WERI-Rb-1 (cell line): ENCODE measurements at regions not wholly inside any gene's neighbourhood (a gene's known extent, or its start where the extent isn't known, plus 50 kb on each side); places are given as distances from the start of the nearest gene placed in this dataset.

Experiments
- DNase-seq: peaks from one replicate; pipeline ENCODE4 v3.0.0-alpha.2; 2020
- H3K27ac ChIP-seq: fragments of 250-450 bp; sonication (Bioruptor Pico); 2 replicates; pipeline ENCODE4 v1.5.1; 2020; ENCODE audit warnings: mild to moderate bottlenecking, moderate library complexity
- H3K27me3 ChIP-seq: fragments of 250-450 bp; sonication (Bioruptor Pico); 2 replicates; pipeline ENCODE4 v1.5.1; 2021; ENCODE audit warnings: mild to moderate bottlenecking, low read depth, moderate library complexity; ENCODE audit not compliant: insufficient read depth, severe bottlenecking
- H3K36me3 ChIP-seq: fragments of 250-450 bp; sonication (Bioruptor Pico); 2 replicates; pipeline ENCODE4 v1.5.1; 2020; ENCODE audit warnings: mild to moderate bottlenecking, moderate library complexity
- H3K4me3 ChIP-seq: 2 replicates; pipeline ENCODE4 v1.5.1; 2011; ENCODE audit warnings: low read depth, mild to moderate bottlenecking, control low read depth, low read length
- H3K9me3 ChIP-seq: fragments of 250-450 bp; sonication (Bioruptor Pico); 2 replicates; pipeline ENCODE4 v1.5.1; 2021; ENCODE audit warnings: mild to moderate bottlenecking, moderate library complexity; ENCODE audit not compliant: severe bottlenecking
- CTCF ChIP-seq: IDR thresholded peaks from 2 replicates; pipeline ENCODE4 v1.5.1; 2011; ENCODE audit warnings: low read depth, mild to moderate bottlenecking, control low read depth, inconsistent platforms, low read length

GRCh38 chr5:107063511-107063910 is 607.2 kb downstream of the EFNA5 start:
- H3K4me3 ChIP-seq: no peak overlapping the region
- no peak for DNase-seq
- no peaks in the 10 kb centered on the region for H3K27me3 ChIP-seq
- no peaks in the 10 kb centered on the region for H3K9me3 ChIP-seq
- TF ChIP-seq CTCF: no peak
- no peaks in the 10 kb centered on the region for H3K36me3 ChIP-seq
- H3K27ac ChIP-seq: no peak overlapping the region

GRCh38 chr5:107058803-107059202 is 611.9 kb downstream of the EFNA5 start:
- no peaks in the 10 kb centered on the region for H3K36me3 ChIP-seq
- no peaks in the 10 kb centered on the region for H3K27me3 ChIP-seq
- no peaks in the 10 kb centered on the region for H3K9me3 ChIP-seq
- no peak for DNase-seq
- no peak for TF ChIP-seq CTCF
- H3K4me3 ChIP-seq: no peak overlapping the region
- no peak overlapping the region for H3K27ac ChIP-seq

GRCh38 chr5:107058235-107058634 is 612.5 kb downstream of the EFNA5 start:
- H3K9me3 ChIP-seq: no peaks in the 10 kb centered on the region

GRCh38 chr5:107056278-107056677 is 614.5 kb downstream of the EFNA5 start:
- no peak for DNase-seq
- Histone ChIP-seq H3K27me3 (no peaks in the 10 kb centered on the region), H3K4me3 (no peak overlapping the region), H3K27ac (no peak overlapping the region), H3K9me3 (no peaks in the 10 kb centered on the region), H3K36me3 (no peaks in the 10 kb centered on the region)
- no peak for TF ChIP-seq CTCF

More at GRCh38 chr5:107058235-107058634, 612.5 kb downstream of the EFNA5 start:
- H3K27me3 ChIP-seq: no peaks in the 10 kb centered on the region
- H3K4me3 ChIP-seq: no peak overlapping the region
- DNase-seq: no peak
- TF ChIP-seq CTCF: no peak
- no peak overlapping the region for H3K27ac ChIP-seq
- no peaks in the 10 kb centered on the region for H3K36me3 ChIP-seq

GRCh38 chr5:107047048-107047447 is 623.7 kb downstream of the EFNA5 start:
- TF ChIP-seq CTCF: no peak
- no peak for DNase-seq
- H3K27ac ChIP-seq: no peak overlapping the region

GRCh38 chr5:107043665-107044064 is 627.1 kb downstream of the EFNA5 start:
- Histone ChIP-seq H3K4me3 (no peak overlapping the region), H3K9me3 (no peaks in the 10 kb centered on the region), H3K27ac (no peak overlapping the region), H3K27me3 (no peaks in the 10 kb centered on the region), H3K36me3 (no peaks in the 10 kb centered on the region)
- DNase-seq: no peak
- TF ChIP-seq CTCF: no peak

More at GRCh38 chr5:107047048-107047447, 623.7 kb downstream of the EFNA5 start:
- H3K36me3 ChIP-seq: no peaks in the 10 kb centered on the region
- no peaks in the 10 kb centered on the region for H3K27me3 ChIP-seq
- no peak overlapping the region for H3K4me3 ChIP-seq
- no peaks in the 10 kb centered on the region for H3K9me3 ChIP-seq
